ENCODE measurements at regions not wholly inside any gene's neighbourhood (a gene's known extent, or its start where the extent isn't known, plus 50 kb on each side); places are given as distances from the start of the nearest gene placed in this dataset.

- H3K27ac ChIP-seq (ENCODE audit: insufficient read depth in 1 of 2, low read depth in 1 of 2, low read length in 2 of 2, poor library complexity in 1 of 2, severe bottlenecking in 2 of 2), result no peak overlapping the region
- H3K9me3 ChIP-seq (ENCODE audit: control extremely low read depth in 1 of 5, control insufficient read depth in 4 of 5, insufficient read depth in 2 of 5, low read depth in 1 of 5, low read length in 4 of 5), result no peaks in the 10 kb centered on the region
- CTCF ChIA-PET, result no interaction called here
- no peak for DNase-seq
- H3K4me3 ChIP-seq (ENCODE audit: control insufficient read depth in 1 of 7, extremely low read depth in 1 of 7, insufficient read depth in 4 of 7, low read depth in 2 of 7, low read length in 6 of 7), result no peak overlapping the region
- H3K27me3 ChIP-seq (replicated peaks in 2 of 5; ENCODE audit: control insufficient read depth in 4 of 5, insufficient read depth in 5 of 5, low read length in 4 of 5), result no peaks in the 10 kb centered on the region
- POLR2A ChIA-PET, result no interaction called here
- H3K36me3 ChIP-seq (ENCODE audit: control insufficient read depth in 4 of 4, insufficient read depth in 4 of 4, low read length in 3 of 4), result no peaks in the 10 kb centered on the region
- H3K4me1 ChIP-seq (ENCODE audit: control extremely low read depth in 1 of 4, control insufficient read depth in 4 of 4, insufficient read depth in 4 of 4, low read length in 3 of 4), result no peaks in the 10 kb centered on the region
Observed at GRCh38 chr12:88781909-88782308, 201.6 kb upstream of the KITLG start.

DNA sequence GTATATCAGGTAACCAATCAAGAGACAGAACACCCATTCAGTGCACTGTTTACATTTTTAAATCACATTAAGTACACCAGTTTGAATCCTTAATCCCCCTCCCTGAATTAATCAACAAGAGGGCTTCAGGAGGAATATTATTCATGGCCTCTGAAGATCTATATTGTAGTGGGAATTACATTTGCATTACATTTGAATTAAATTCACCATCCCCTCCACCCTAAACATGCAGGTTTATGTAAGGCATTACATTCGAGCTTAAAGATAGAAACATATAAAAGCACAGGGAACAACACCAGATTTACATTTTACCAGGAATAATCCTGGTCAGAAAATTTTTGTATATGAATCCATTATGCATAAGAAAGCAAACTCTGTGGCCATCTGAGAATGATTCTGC lies 197.8 kb upstream of the KITLG start:
- H3K36me3 ChIP-seq (ENCODE audit: control insufficient read depth in 4 of 4, insufficient read depth in 4 of 4, low read length in 3 of 4), result no peaks in the 10 kb centered on the region
- POLR2A ChIA-PET, result no interaction called here
- no peak overlapping the region for H3K27ac ChIP-seq (ENCODE audit: insufficient read depth in 1 of 2, low read depth in 1 of 2, low read length in 2 of 2, poor library complexity in 1 of 2, severe bottlenecking in 2 of 2)
- H3K27me3 ChIP-seq (replicated peaks in 2 of 5; ENCODE audit: control insufficient read depth in 4 of 5, insufficient read depth in 5 of 5, low read length in 4 of 5), result no peaks in the 10 kb centered on the region
- CTCF ChIA-PET, result no interaction called here
- no peaks in the 10 kb centered on the region for H3K4me1 ChIP-seq (ENCODE audit: control extremely low read depth in 1 of 4, control insufficient read depth in 4 of 4, insufficient read depth in 4 of 4, low read length in 3 of 4)
- WGBS (ENCODE audit: insufficient coverage), result no CpG with 5 or more reads among the region's 1 CpG
- no peak for DNase-seq
- H3K9me3 ChIP-seq (ENCODE audit: control extremely low read depth in 1 of 5, control insufficient read depth in 4 of 5, insufficient read depth in 2 of 5, low read depth in 1 of 5, low read length in 4 of 5), result no peaks in the 10 kb centered on the region
- H3K4me3 ChIP-seq (ENCODE audit: control insufficient read depth in 1 of 7, extremely low read depth in 1 of 7, insufficient read depth in 4 of 7, low read depth in 2 of 7, low read length in 6 of 7), result no peak overlapping the region

DNA sequence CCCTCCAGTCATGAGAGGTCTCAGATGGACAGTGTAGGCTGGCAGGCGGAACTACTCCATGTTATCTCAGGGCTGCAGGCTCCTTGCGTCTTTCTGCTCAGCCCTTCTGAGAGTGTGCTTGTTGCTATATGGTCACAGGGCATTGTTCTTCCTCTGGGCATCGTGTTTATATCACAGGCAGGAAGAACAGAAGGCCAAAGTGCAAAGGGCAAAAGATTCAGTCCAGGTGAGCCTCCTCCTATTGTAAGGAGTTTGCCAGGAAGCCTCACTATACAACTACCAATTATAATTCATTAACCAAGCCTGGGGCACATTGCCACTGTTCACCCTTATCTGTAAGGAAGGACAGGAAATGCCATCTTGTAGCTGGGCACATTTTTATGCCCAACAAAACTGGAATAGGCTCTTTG lies 195.5 kb upstream of the KITLG start:
- Histone ChIP-seq H3K36me3 (ENCODE audit: control insufficient read depth in 4 of 4, insufficient read depth in 4 of 4, low read length in 3 of 4) (no peaks in the 10 kb centered on the region), H3K27me3 (replicated peaks in 2 of 5; ENCODE audit: control insufficient read depth in 4 of 5, insufficient read depth in 5 of 5, low read length in 4 of 5) (no peaks in the 10 kb centered on the region), H3K4me3 (ENCODE audit: control insufficient read depth in 1 of 7, extremely low read depth in 1 of 7, insufficient read depth in 4 of 7, low read depth in 2 of 7, low read length in 6 of 7) (no peak overlapping the region), H3K27ac (ENCODE audit: insufficient read depth in 1 of 2, low read depth in 1 of 2, low read length in 2 of 2, poor library complexity in 1 of 2, severe bottlenecking in 2 of 2) (no peak overlapping the region), H3K4me1 (ENCODE audit: control extremely low read depth in 1 of 4, control insufficient read depth in 4 of 4, insufficient read depth in 4 of 4, low read length in 3 of 4) (no peaks in the 10 kb centered on the region), H3K9me3 (ENCODE audit: control extremely low read depth in 1 of 5, control insufficient read depth in 4 of 5, insufficient read depth in 2 of 5, low read depth in 1 of 5, low read length in 4 of 5) (no peaks in the 10 kb centered on the region)
- no peak for DNase-seq
- WGBS (ENCODE audit: insufficient coverage), result 76% methylated on average over 3 of the region's 3 CpGs
- ChIA-PET CTCF (no interaction called here), POLR2A (no interaction called here)

DNA sequence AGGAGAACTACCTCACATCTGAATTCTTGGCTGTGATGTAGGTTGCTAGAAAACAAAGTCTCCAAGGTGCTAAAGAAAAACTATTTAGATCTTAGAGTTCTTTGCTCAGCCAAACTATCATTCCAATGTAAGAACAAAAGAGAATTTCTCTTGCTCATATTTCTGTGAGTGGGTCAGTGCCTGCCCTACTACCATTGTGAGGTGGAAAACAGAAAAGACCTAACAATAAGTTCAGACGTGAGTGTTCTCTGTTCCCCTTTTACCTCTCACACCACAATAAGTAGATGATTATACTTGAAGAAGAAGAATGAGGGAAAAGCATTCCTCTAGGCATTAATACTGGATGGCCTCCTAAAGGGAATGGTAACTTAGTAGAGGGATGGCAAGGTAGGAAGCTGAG lies 187.4 kb upstream of the KITLG start:
- no peaks in the 10 kb centered on the region for H3K9me3 ChIP-seq (ENCODE audit: control extremely low read depth in 1 of 5, control insufficient read depth in 4 of 5, insufficient read depth in 2 of 5, low read depth in 1 of 5, low read length in 4 of 5)
- ChIA-PET POLR2A (no interaction called here), CTCF (no interaction called here)
- no peak overlapping the region for H3K4me3 ChIP-seq (ENCODE audit: control insufficient read depth in 1 of 7, extremely low read depth in 1 of 7, insufficient read depth in 4 of 7, low read depth in 2 of 7, low read length in 6 of 7)
- no peaks in the 10 kb centered on the region for H3K27me3 ChIP-seq (replicated peaks in 2 of 5; ENCODE audit: control insufficient read depth in 4 of 5, insufficient read depth in 5 of 5, low read length in 4 of 5)
- H3K36me3 ChIP-seq (ENCODE audit: control insufficient read depth in 4 of 4, insufficient read depth in 4 of 4, low read length in 3 of 4), result no peaks in the 10 kb centered on the region
- WGBS (ENCODE audit: insufficient coverage), result no CpG with 5 or more reads among the region's 1 CpG
- DNase-seq, result no peak
- H3K27ac ChIP-seq (ENCODE audit: insufficient read depth in 1 of 2, low read depth in 1 of 2, low read length in 2 of 2, poor library complexity in 1 of 2, severe bottlenecking in 2 of 2), result no peak overlapping the region
- H3K4me1 ChIP-seq (ENCODE audit: control extremely low read depth in 1 of 4, control insufficient read depth in 4 of 4, insufficient read depth in 4 of 4, low read length in 3 of 4), result no peaks in the 10 kb centered on the region

- H3K4me3 ChIP-seq (ENCODE audit: control insufficient read depth in 1 of 7, extremely low read depth in 1 of 7, insufficient read depth in 4 of 7, low read depth in 2 of 7, low read length in 6 of 7), result no peak overlapping the region
- ChIA-PET POLR2A (no interaction called here), CTCF (interaction anchor here (1.0 kb wide), 1 partner anchor 31 kb away, joined by 3 read pairs; no protein-coding TSS in a partner anchor)
- H3K27me3 ChIP-seq (replicated peaks in 2 of 5; ENCODE audit: control insufficient read depth in 4 of 5, insufficient read depth in 5 of 5, low read length in 4 of 5), result no peaks in the 10 kb centered on the region
- H3K36me3 ChIP-seq (ENCODE audit: control insufficient read depth in 4 of 4, insufficient read depth in 4 of 4, low read length in 3 of 4), result no peaks in the 10 kb centered on the region
- H3K27ac ChIP-seq (ENCODE audit: insufficient read depth in 1 of 2, low read depth in 1 of 2, low read length in 2 of 2, poor library complexity in 1 of 2, severe bottlenecking in 2 of 2), result no peak overlapping the region
- H3K9me3 ChIP-seq (ENCODE audit: control extremely low read depth in 1 of 5, control insufficient read depth in 4 of 5, insufficient read depth in 2 of 5, low read depth in 1 of 5, low read length in 4 of 5), result no peaks in the 10 kb centered on the region
- no peaks in the 10 kb centered on the region for H3K4me1 ChIP-seq (ENCODE audit: control extremely low read depth in 1 of 4, control insufficient read depth in 4 of 4, insufficient read depth in 4 of 4, low read length in 3 of 4)
- no CpG with 5 or more reads among the region's 3 CpGs for WGBS (ENCODE audit: insufficient coverage)
- DNase-seq, result no peak
Observed at GRCh38 chr12:88764781-88765480, 184.7 kb upstream of the KITLG start.

DNA sequence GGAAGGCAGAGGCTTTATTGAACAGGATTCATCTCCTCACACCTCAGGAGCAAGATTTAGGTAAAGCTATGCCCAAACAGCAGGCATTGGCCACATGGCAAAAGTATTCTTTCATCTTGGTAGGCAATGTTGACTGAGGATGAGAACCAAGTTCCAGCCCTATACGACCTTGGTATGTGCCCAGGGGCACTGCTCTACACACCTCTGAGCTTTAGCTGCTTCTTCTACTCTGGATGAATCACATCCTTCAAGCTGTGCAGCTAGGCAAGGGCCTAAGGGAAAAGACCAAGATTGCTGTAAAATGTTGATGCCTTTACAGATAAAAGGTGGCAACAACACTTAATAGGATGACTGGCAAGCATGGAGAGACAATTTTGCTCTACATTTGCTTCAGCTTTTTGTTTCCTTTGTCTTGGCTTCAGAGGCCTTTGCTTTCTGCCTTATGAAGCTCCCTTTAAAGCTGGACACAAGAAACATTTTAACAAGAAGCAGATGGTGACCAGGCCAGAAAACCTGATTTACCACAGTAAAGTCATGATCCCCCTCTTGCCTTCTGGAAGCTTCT lies 183.3 kb upstream of the KITLG start:
- Histone ChIP-seq H3K27ac (ENCODE audit: insufficient read depth in 1 of 2, low read depth in 1 of 2, low read length in 2 of 2, poor library complexity in 1 of 2, severe bottlenecking in 2 of 2) (no peak overlapping the region), H3K27me3 (replicated peaks in 2 of 5; ENCODE audit: control insufficient read depth in 4 of 5, insufficient read depth in 5 of 5, low read length in 4 of 5) (no peaks in the 10 kb centered on the region), H3K9me3 (ENCODE audit: control extremely low read depth in 1 of 5, control insufficient read depth in 4 of 5, insufficient read depth in 2 of 5, low read depth in 1 of 5, low read length in 4 of 5) (no peaks in the 10 kb centered on the region), H3K4me3 (ENCODE audit: control insufficient read depth in 1 of 7, extremely low read depth in 1 of 7, insufficient read depth in 4 of 7, low read depth in 2 of 7, low read length in 6 of 7) (no peak overlapping the region), H3K4me1 (ENCODE audit: control extremely low read depth in 1 of 4, control insufficient read depth in 4 of 4, insufficient read depth in 4 of 4, low read length in 3 of 4) (no peaks in the 10 kb centered on the region), H3K36me3 (ENCODE audit: control insufficient read depth in 4 of 4, insufficient read depth in 4 of 4, low read length in 3 of 4) (no peaks in the 10 kb centered on the region)
- WGBS (ENCODE audit: insufficient coverage), result no CpG with 5 or more reads among the region's 1 CpG
- ChIA-PET POLR2A (interaction anchor here (0.6 kb wide), 1 partner anchor 47 kb away, joined by 5 read pairs; no protein-coding TSS in a partner anchor), CTCF (interaction anchor here (1.0 kb wide), 1 partner anchor 32 kb away, joined by 3 read pairs; no protein-coding TSS in a partner anchor)
- no peak for DNase-seq

GRCh38 chr12:88758176-88758575 lies 177.9 kb upstream of the KITLG start:
- Histone ChIP-seq H3K36me3 (ENCODE audit: control insufficient read depth in 4 of 4, insufficient read depth in 4 of 4, low read length in 3 of 4) (no peaks in the 10 kb centered on the region), H3K4me3 (ENCODE audit: control insufficient read depth in 1 of 7, extremely low read depth in 1 of 7, insufficient read depth in 4 of 7, low read depth in 2 of 7, low read length in 6 of 7) (no peak overlapping the region), H3K4me1 (ENCODE audit: control extremely low read depth in 1 of 4, control insufficient read depth in 4 of 4, insufficient read depth in 4 of 4, low read length in 3 of 4) (no peaks in the 10 kb centered on the region), H3K9me3 (ENCODE audit: control extremely low read depth in 1 of 5, control insufficient read depth in 4 of 5, insufficient read depth in 2 of 5, low read depth in 1 of 5, low read length in 4 of 5) (no peaks in the 10 kb centered on the region), H3K27ac (ENCODE audit: insufficient read depth in 1 of 2, low read depth in 1 of 2, low read length in 2 of 2, poor library complexity in 1 of 2, severe bottlenecking in 2 of 2) (no peak overlapping the region), H3K27me3 (replicated peaks in 2 of 5; ENCODE audit: control insufficient read depth in 4 of 5, insufficient read depth in 5 of 5, low read length in 4 of 5) (no peaks in the 10 kb centered on the region)
- WGBS (ENCODE audit: insufficient coverage), result 83% methylated on average over 1 of the region's 4 CpGs
- ChIA-PET POLR2A (no interaction called here), CTCF (no interaction called here)
- DNase-seq, result no peak
